Eye (tissue), 1 donor: ENCODE measurements at regions not wholly inside any gene's neighbourhood (a gene's known extent, or its start where the extent isn't known, plus 50 kb on each side); places are given as distances from the start of the nearest gene placed in this dataset.
"Not testable (repeated sequence)": the region's sequence is repeated elsewhere in the genome, so short reads cannot be mapped to it uniquely, and the experiment has no call there.

Experiments used
- DNase-seq: peaks from one replicate; pipeline ENCODE4 v3.0.0-alpha.2; 2015

DNA sequence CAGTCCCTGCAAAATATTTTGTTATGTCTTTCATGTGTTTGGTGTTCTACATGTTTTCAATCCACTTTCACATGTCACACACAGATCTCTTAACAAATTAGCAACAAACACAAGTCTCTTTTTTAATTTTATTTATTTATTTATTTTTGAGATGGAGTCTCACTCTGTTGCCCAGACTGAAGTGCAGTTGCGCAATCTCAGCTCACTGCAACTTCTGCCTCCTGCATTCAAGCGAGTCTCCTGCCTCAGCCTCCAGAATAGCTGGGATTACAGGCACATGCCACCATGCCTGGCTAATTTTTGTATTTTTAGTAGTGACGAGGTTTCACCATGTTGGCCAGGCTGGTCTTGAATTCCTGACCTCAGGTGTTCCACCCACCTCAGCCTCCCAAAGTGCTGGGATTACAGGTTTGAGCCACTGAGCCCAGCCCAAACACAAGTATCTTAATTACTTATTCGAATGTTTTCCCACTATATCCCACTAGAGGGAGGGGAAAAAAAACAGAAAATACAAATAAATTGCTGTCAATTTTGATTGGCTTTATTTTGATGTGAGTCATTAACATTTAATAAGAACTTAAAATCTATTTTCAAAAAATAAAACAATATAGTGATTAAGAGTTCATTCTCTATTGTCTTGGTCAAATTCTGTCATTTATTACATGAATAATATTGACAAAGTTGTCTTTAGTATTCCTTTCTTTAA lies 1641.0 kb upstream of the CELF4 start:
- not testable (repeated sequence) for DNase-seq

- peak; percentile 69 for DNase-seq
Measured at GRCh38 chr18:39205565-39206195, 1640.1 kb upstream of the CELF4 start.

GRCh38 chr18:39200153-39200552 lies 1634.6 kb upstream of the CELF4 start:
- no peak for DNase-seq

GRCh38 chr18:39199231-39199855 lies 1633.7 kb upstream of the CELF4 start:
- no peak for DNase-seq

DNA sequence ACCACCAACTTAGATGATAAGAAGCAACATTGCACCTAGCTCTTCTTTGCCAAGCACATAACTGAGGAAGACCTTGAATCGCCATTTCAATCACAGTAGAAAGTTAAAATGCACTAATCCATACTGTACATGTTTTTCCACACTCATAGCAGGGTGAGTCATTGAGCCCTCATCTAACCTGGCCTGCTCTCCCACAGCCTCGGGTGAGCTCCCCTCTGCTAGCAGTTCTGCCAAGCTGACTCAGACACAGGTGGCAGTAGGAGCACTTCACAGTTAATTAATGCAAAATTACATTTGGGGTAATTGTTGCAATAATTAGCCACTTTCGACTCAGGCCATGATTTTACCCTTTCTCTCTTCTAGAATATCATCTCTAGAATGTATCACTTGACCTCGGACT lies 1632.8 kb upstream of the CELF4 start:
- DNase-seq, result no peak

GRCh38 chr18:39191931-39192330 lies 1626.3 kb upstream of the CELF4 start:
- peak; percentile 32 for DNase-seq

GRCh38 chr18:39191058-39191457 lies 1625.5 kb upstream of the CELF4 start:
- no peak for DNase-seq

- no peak for DNase-seq
Measured at GRCh38 chr18:39190508-39190907, 1624.9 kb upstream of the CELF4 start.

DNA sequence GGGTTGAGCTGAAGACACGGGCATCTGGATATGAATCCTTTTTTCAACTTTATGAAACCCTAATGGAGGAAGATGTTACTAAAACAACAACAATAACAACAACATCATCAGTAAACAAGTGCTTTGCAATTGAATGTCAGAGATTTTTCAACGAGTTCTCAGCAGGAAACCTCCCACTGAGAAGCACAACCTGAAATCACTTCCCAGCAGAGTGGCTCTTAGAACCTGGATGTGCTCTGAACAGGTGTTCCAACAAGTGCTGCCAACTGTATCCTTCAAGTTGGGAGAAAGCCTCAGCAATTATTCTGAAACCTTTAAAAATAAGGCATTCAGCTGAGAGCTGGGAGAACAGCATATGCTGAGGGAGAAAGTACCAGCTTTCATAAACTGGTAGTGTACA lies 1622.7 kb upstream of the CELF4 start:
- DNase-seq, result no peak

DNA sequence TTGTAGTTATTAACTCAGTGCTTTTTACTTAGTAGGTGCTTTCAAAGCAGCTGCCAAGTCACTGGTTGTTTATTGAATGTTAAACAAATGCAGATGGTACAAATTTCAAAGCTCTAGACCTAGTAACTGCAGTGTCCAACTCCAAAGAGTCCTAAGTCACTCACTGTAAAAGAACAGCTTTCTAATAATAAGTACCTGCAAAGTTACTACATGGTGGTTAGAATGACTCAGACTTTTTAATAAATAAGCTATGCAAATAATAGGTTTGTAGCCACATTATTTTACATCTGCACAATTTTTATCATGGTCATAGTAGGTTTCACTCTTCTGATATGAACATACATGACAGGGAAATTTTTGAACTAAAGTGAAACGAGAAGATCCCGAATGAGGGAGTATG lies 1620.4 kb upstream of the CELF4 start:
- DNase-seq, result no peak

DNA sequence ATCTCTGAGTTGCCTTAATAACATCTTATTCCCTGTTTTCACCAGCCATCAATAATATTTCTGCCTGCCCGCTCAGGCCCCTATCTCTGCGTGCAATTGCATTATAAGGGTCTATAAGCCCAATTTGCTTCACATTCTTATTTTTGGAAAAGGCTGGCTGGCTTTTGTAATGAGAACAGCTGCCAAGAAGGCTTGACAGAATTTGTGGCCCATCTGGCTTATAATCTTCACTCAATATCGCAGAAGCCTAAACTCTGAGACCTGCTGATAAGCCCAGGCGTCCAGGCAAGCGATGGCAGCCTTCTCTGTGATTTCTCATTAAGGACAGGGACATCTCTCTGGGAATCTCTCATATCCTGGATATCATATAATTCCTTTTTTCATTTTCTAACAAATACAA lies 1618.6 kb upstream of the CELF4 start:
- DNase-seq, result peak; percentile 32

- DNase-seq, result peak; percentile 92
Measured at GRCh38 chr18:39178166-39178565, 1612.6 kb upstream of the CELF4 start.

DNA sequence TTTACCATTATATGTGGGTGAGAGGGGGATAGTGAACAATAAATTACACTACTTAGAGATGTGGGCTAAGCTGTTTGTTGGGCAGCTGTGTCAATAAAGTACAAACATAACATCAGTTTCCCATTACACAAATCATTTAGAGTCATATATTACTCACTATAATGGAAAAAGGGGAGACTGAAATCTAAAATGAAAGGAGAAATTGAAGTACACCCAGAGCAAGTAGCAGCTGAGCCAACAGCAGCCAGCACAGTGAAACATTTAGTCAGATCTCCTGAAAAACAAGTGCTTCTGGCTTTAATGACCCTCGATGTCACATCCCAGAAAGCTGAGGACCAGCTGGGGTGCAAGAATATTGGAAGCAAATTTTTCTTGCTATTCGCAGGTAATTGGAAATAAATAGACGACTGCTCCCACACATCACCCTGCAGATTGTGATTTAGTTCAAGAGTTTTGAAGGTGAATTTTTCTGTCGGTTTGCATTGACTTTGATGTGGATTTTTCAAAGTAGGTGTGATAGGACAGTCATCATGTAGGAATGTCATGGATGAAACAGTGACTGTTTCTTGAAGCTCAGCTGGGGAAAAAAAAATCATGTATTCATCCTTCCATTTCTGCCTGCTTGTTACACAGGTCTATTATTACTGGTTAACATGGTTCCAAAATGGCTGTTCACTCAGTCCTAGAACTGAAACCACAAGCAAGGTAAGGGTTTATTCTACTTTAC lies 1607.3 kb upstream of the CELF4 start:
- no peak for DNase-seq

DNA sequence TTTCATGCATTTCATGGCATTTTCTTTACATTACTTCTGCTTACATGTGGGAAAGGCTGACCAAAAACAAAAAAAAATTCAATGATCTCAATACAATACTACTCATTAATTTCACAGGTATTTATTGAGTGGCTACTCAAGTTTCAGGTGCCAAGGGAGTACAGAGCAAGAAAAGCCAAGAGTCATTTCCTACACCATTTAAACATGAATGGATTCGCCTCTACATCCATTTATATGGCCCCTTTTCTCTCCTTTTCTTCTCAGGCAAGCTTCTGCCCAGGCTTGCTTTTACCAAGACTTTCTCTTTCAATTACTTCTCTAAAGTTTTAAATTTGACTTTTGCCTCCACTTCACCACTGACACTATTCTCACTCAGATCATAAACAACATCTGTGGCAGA lies 1603.1 kb upstream of the CELF4 start:
- no peak for DNase-seq

DNA sequence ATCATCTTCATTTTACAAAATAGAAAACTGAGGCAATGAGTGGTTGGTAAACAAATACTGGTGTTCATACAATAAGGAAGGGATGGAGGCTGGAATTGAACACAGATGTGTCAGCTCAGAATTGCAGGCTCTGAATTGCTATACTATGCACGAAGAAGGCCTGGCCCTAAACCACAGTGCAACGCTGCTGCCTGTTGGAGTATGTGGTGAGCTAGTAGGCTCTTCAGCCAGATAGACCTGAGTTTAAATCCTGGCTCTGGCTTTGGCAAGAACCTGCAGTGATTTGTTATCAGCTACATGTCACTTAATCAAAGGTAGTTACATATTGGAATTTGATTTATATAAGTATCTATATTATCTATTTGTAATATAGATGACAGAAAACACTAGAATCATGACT lies 1602.4 kb upstream of the CELF4 start:
- no peak for DNase-seq

DNA sequence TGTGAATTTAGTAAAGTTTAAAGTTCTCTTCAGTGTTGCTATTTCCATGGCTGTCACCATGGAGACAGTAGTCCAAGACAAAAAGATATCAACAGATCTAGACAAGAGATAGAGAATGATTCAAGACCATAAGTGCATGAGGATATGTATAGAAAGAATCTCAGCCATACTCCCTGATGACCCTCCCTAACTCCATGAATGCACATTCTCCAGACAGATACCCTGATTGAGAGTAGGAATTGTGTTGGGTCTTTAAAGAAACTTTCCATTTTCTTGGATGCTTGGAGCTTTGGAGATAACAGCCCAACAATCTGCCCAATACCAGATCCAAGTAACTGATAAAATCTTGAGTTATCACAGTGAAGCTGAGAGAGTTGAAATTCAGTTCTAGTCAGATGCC lies 1601.2 kb upstream of the CELF4 start:
- DNase-seq, result no peak

DNA sequence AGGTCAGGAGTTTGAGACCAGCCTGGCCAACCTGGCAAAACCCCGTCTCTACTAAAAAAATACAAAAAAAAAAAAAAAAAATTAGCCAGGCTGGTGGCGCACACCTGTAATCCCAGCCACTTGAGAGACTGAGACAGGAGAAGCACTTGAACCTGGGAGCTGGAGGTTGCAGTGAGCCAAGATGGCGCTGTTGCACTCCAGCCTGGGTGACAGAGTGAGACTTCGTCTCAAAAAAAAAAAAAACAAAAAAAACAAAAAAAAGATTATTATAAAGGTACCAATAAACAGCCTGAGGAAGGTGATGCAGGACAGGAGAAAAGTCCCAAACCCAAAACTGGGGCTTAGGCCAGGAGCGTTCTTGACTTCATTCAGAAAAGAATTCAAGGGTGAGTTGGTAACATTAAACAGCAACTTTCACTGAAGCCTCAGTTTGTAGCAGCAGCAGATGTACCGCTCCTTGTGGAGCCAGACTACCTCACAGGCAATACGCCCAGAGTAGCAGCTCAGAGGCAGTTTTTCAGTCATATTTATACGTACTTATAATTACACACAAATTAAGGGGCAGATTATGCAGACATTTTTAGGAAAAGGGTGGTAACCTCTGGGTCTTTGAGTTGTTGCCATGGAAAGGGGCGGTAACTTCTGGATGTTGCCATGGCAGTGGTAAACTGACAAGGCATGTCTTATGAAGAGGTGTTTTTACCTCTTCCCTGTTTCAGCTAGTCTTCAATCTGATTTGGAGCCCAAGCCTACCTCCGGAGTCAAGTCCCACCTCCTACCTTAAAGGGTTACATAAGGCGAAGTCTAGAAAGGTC lies 1596.6 kb upstream of the CELF4 start:
- no peak for DNase-seq

DNA sequence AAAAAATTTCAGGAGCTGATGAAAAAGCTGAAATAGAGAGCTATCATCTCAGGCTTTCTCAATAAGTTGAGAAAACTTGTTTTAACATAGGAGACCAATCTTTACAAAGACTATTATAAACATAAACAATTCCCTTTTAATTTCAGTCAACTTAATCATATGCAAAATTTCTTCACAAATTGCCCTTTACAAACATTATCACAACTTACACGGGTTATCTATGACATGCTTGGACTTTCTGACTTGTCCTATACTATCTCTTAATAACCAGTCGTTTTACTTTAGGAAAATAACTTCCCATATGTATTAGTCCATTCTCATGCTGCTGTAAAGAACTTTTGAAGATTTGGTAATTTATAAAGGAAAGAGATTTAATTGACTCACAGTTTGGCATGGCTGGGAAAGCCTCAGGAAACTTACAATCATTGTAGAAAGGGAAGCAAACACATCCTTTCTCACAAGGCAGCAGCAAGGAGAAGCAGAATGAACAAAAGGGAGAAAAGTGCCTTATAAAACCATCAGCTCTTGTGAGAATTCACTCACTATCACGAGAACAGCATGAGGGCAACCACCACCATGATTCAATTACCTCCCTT lies 1583.7 kb upstream of the CELF4 start:
- DNase-seq, result peak; percentile 21

DNA sequence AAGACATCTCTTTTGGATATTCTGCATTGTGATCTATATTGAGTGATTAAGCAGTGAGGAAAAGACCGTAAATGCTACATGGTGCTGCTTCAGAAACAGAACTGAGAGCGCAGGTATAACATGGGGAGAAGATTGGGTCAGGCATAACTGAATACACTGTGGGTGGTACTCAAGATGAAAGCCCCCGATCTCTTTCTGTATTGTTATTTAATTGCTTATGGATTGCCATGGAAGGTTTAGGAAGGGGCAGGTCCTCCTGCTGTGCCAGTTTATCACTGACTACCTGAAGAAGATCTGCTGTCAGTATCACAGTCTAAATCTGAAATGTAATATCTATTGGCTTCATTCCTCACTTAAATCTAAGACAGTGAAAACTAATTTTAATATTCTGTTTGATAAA lies 1568.7 kb upstream of the CELF4 start:
- no peak for DNase-seq

DNA sequence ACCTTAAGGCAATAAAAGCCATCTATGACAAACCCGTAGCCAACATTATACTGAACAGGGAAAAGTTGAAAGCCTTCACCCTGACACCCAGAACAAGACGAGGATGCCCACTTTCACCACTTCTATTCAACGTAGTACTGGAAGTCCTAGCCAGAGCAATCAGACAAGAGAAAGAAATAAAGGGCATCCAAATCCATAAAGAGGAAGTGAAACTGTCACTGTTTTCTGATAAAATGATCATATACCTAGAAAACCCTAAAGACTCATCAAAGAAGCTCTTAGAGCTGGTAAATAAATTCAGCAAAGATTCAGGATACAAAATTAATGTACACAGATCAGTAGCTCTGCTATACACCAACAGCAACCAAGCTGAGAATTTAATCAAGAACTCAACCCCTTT lies 1561.9 kb upstream of the CELF4 start:
- DNase-seq, result not testable (repeated sequence)

GRCh38 chr18:39113790-39114189 lies 1548.2 kb upstream of the CELF4 start:
- DNase-seq, result no peak

DNA sequence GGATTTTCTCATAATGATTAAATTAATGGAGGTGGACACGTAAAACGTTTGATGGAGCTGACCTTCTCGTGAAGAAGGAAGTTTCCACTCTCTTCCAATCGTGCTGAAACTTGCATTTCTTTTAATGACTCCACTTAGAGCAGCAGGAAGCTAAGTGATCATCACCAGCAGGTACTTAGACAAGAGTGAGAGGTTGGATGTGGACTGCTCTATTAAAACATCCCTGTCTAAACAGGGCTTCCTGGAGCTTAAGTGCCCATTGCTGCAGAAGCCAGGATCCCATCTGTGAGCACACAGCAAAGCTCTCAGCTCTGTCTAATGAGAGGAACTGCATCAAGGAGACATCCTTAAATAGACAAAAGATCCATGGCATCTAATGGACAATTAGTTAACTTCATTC lies 1539.5 kb upstream of the CELF4 start:
- DNase-seq, result peak; percentile 19
